ENCODE measurements at regions not wholly inside any gene's neighbourhood (a gene's known extent, or its start where the extent isn't known, plus 50 kb on each side); places are given as distances from the start of the nearest gene placed in this dataset.
A peak's percentile ranks its signal among the peaks of the same experiment; 100 is the strongest.

- no peak overlapping the region for H3K56ac ChIP-seq (ENCODE audit: insufficient read length, low read depth, low read length)
- no peak overlapping the region for H4K8ac ChIP-seq (replicated peaks; ENCODE audit: insufficient read length, low read depth, low read length)
- peak overlapping the region; percentile 52 for H3K27ac ChIP-seq (ENCODE audit: insufficient read length, low read depth, low read length)
- no peak overlapping the region for H3K18ac ChIP-seq (ENCODE audit: insufficient read length, low read depth, low read length)
- Mint-ChIP-seq H3K4me1 (peaks cover 50 to 52% of the 10 kb centered on the region in 2 experiments), H3K27me3 (ENCODE audit: low read depth) (no peaks in the 10 kb centered on the region), H3K36me3 (ENCODE audit: insufficient read depth in 1 of 3, low read depth in 3 of 3) (peaks cover 0 to 3% (median 0%) of the 10 kb centered on the region in 3 experiments; a peak in 1 of 7 replicates), H3K4me3 (peak overlapping the region in 1 of 2 experiments; percentile 1; a peak in 1 of 5 replicates), H3K9me3 (no peaks in the 10 kb centered on the region; a peak in 1 of 5 replicates), H3K27ac (peak overlapping the region; percentile 31 to 93 (median 63); a peak in 5 of 7 replicates)
- no peak overlapping the region for H2BK20ac ChIP-seq (ENCODE audit: low read depth, low read length, poor library complexity, severe bottlenecking)
- H2AFZ ChIP-seq (ENCODE audit: low read length), result no peak overlapping the region
- H3K4me2 ChIP-seq (ENCODE audit: insufficient read depth, insufficient read length, low read length), result no peak overlapping the region
- no peak overlapping the region for H3K9ac ChIP-seq (ENCODE audit: extremely low read depth, insufficient read length, low read length)
- no CpG with 5 or more reads among the region's 3 CpGs for WGBS (ENCODE audit: extremely low coverage, insufficient read length, low lambda C conversion rate)
- no peak for TF ChIP-seq CTCF (conservative IDR thresholded peaks at IDR 0.05)
- H3K27me3 ChIP-seq (ENCODE audit: insufficient read depth, low read length), result no peaks in the 10 kb centered on the region
- H3K14ac ChIP-seq (ENCODE audit: insufficient read depth, low read length), result no peak overlapping the region
- H2BK15ac ChIP-seq (ENCODE audit: low read depth, low read length), result no peak overlapping the region
- no peak overlapping the region for H4K5ac ChIP-seq (ENCODE audit: insufficient read length, low read depth, low read length)
- no peaks in the 10 kb centered on the region for H4K20me1 ChIP-seq (ENCODE audit: control insufficient read depth, insufficient read depth, insufficient read length)
- H3K23me2 ChIP-seq (ENCODE audit: insufficient read length, low read depth, low read length, poor library complexity, severe bottlenecking), result no peaks in the 10 kb centered on the region
- no peak overlapping the region for H4K91ac ChIP-seq (ENCODE audit: insufficient read length, low read depth, low read length)
- H2BK120ac ChIP-seq (ENCODE audit: low read depth, low read length, poor library complexity, severe bottlenecking), result no peak overlapping the region
- H3T11ph ChIP-seq (ENCODE audit: low read length), result no peak overlapping the region
- no peak overlapping the region for H3K23ac ChIP-seq (ENCODE audit: insufficient read length, low read depth, low read length)
- no peak overlapping the region for H2AK5ac ChIP-seq (ENCODE audit: insufficient read length, low read length)
- peaks cover 2% of the 10 kb centered on the region; the same call in 1 of the 2 replicates for H3K4me1 ChIP-seq (ENCODE audit: insufficient read depth, low read length)
- DNase-seq, result peak; percentile 94
- no peak overlapping the region for H2BK12ac ChIP-seq (ENCODE audit: insufficient read length, low read depth, low read length)
- no peak overlapping the region for H3K4ac ChIP-seq (ENCODE audit: low read depth, low read length)
- no peak overlapping the region for H2BK5ac ChIP-seq (ENCODE audit: insufficient read length, low read length)
- H3K79me1 ChIP-seq (ENCODE audit: insufficient read depth, low read depth, low read length, poor library complexity, severe bottlenecking), result no peaks in the 10 kb centered on the region
- no peaks in the 10 kb centered on the region for H3K79me2 ChIP-seq (ENCODE audit: insufficient read depth, low read length)
- no peaks in the 10 kb centered on the region for H3K9me3 ChIP-seq (ENCODE audit: control insufficient read depth, low read depth, low read length)
Observed at GRCh38 chr5:18798058-18798457, 1163.8 kb downstream of the TAF11L14 start.

Measured in H9 (cell line).